ENCODE measurements at regions not wholly inside any gene's neighbourhood (a gene's known extent, or its start where the extent isn't known, plus 50 kb on each side); places are given as distances from the start of the nearest gene placed in this dataset.
"Not testable (repeated sequence)": the region's sequence is repeated elsewhere in the genome, so short reads cannot be mapped to it uniquely, and the experiment has no call there.

- TF ChIP-seq CTCF (conservative IDR thresholded peaks at IDR 0.05; ENCODE audit: low read depth, low read length); USF2 (IDR thresholded peaks at IDR 0.05; ENCODE audit: low read depth, low read length); POLR2A (IDR thresholded peaks at IDR 0.05; ENCODE audit: low read depth, low read length); BHLHE40 (IDR thresholded peaks at IDR 0.05; ENCODE audit: low read depth, low read length); CHD1 (IDR thresholded peaks at IDR 0.05; ENCODE audit: low read depth, low read length); FOS (IDR thresholded peaks at IDR 0.05; ENCODE audit: low read depth, low read length): not testable (repeated sequence)
Observed at GRCh38 chr3:87946007-87946406, 112.8 kb downstream of the CGGBP1 start.

Data from IMR-90 (cell line).